Stimulated activated CD8-positive, alpha-beta memory T cell treated with anti-CD3 and anti-CD28 coated beads, Interleukin-15, amount 100 ng/mL, for 4 hours (primary cell): ENCODE measurements at regions not wholly inside any gene's neighbourhood (a gene's known extent, or its start where the extent isn't known, plus 50 kb on each side); places are given as distances from the start of the nearest gene placed in this dataset.

ENCODE experiments used
- DNase-seq, 2 donors: peaks; one replicate each; pipeline ENCODE4 v3.0.0-alpha.2; 2020; ENCODE audit warnings: low read depth in 2 of 2

DNA sequence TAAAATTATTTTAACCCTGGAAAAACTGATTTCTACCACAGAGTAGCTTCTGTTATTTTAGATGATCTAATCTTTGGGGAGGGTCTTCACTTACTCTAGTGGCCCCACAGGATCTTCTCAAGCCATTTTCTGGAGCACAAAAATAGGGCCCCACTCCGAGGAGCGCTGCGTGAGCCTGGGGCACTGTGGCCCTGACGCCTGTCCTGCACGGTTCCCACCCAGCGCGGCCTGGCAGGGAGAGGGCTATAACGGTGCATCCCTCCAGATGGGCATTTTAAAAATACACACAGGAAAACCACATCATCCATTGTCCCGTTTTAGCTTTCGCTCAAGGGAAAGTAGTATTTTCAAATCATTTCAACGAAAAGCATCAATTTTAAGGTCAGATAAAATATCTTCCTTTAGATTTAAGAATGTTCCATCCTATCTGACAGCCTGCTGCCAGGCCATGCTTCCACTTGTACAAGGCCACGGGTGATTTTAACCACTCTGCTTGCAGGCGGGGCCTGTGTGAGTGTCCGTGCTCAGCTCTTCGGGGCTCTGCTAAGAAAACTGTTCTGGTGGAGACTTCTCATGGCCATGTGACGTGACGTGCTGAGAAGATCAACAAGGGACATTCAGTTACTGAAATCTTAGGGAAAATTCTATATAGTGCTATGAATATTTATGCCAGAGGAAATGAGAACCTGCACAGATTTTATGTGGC, 683.8 kb upstream of the SGCG start:
- DNase-seq, result no peak

DNA sequence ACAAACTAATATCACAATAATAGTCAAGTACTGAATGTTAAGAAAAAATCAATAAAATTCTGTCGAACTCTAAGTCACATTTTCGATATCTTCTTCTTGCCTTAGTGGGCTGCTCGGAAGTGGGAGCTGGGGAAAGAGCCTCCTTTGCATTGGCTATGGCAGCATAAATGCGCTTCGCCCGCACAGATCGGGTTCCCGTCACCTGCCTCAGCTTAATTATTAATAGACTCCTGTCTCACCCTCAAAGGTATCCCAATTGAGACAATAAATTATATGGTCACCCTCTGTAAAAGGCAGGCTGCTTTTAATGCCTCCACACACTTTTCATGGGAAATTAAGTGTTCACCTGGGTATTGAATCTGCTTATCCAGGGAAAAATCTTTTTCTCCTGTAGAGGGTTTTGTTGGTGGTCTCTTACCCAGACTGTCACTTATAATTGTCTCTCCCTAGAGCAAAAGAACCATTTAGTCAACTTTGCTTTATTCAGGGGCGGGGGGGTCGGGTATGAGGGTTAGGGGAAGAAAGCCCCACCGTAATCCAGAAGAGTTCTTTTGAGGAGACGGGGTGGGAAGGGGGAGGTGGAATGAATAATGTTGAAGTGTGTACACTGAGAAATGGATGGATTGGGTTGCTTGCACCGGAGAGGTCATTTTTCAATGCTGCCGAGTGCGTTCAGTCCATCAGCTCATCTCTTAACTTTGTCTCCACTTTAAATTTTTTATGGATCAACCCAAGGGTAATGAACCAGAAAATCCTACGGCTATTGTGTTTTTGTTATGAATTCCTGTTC, 682.6 kb upstream of the SGCG start:
- no peak for DNase-seq

DNA sequence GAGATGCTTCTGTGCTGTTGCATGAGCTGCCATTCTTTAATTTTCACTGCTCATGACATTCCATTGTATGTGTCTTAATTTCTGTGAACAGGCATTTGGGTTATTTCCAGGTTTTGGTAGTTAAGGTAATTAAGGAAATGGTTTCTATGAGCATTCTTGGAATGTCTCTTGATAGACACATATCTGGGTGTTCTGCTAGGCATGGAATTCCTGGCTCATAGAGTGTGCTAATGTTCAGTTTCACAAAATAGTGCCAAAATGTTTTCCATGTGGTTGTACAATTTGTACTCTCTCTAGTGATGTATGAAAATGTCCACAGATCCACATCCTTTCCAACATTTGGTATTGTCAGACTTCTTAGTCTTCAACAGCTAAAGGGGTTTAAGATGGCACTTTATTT, 680.9 kb upstream of the SGCG start:
- no peak for DNase-seq

DNA sequence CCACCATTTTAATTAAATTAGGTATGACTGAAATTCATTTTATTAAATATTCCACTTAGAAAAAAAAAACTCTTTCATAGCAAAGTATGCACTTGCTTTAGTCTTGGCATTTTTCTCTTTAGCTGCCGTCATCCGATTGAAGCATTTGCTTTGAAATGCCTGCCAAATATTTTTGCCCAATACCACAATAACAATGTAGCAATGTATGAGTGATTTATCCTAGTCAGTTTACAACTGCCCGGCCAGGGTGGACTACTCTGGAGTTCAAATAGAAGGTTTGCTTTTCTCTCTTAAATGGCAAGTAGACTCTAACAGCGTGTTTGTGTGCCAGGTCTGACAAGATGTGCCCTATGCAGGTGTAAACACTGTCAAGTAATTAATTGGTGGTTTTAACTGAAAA, 675.3 kb upstream of the SGCG start:
- no peak for DNase-seq

DNA sequence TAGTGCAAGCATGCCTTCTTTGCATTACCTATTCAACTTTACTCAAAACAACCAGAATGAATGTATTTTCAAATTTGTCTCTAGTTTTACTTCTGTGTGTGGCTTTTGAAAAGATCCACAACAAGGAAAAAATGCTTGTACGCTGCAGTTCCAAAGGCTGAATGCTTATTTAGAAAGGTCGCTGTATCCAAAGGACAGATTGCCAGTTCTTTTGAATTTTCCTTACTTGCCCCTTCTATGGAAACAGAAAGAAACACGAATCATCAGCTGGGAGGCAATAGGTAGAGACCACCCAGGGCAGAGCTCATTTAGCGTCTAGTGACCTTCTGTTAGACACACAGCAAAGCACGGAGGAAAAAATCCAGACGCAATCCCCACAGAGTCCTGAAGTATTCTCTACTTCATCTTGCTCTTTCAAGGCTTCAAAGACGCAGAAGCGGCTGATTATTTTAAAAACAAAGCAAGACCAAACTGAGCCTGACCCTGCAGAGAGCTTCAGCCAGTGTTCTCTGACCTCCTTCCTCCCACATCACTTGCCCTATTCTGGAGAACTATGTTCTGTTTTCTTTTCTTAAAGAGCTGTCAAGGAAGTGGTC, 674.6 kb upstream of the SGCG start:
- DNase-seq, result no peak

DNA sequence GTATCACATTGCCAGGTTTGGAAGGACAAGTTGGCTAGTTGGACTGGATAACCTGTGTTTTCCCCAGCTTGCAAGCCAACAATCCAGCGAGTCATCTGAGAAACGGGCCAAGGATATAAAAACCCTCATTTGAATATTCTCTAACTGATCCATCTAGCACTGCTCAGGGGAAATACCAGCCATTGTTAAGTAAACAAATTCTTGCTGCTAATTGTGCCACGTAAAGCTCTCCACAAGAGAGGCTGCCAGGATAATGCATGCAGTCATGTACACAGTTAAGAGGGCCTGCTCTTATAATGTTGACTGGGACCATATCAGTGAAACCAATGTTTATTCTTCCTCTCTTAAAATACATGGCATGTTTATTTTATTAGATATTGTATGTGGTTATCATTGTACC, 663.2 kb upstream of the SGCG start:
- no peak for DNase-seq

DNA sequence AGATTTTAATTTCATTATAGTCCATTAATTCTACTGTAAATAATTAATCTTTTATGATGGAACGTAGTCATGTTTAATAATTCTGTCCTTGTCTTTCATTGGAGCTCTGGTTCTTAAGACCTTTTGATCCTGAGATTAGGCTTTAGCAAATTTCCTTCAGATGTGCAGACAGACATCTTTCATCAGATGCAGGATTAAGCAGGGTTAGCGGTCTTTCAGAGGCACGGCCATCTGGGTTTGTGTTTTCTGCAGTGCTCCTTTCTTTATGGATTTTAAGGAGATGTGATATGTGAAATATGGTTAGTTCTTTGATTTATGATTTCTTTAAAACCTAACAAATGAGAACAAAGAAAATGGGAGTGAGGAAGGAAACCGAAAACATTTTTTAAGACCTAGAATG, 643.9 kb upstream of the SGCG start:
- no peak for DNase-seq

DNA sequence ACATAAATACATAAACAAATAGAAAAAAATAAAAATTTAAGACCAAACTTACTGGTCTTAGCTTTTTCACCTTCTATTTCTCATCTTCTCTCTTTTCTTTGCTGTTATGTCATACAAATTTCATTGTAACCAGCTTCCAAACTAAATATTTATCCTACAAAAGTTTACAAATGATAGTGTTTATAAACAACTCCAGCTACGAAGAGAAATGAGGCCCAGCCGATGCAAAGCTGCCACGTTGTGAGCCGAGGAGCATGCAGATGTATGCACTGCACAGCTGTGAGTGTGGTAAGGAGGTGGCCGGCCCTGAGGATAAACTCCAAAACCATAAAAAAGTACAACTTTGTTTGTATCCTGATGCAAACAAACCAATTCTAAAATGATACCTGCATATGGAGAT, 642.4 kb upstream of the SGCG start:
- no peak for DNase-seq

DNA sequence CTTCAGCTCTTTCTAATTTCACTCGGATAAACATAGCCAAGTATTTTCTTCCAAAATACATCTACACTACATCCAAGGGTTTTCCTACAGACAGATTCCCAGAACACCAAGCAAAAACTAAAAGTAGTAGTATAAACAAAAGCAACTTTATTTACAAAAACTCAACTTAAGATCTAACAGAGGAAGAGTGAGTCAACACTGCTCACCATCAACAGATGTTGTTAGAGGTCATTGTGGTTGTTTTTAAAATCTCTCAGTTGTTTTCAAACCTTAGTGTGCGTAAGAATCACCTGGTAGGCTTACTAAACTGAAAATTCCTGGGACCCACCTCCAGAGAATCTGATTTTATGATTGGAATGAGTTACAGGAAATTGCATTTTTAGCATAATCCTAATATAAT, 631.7 kb upstream of the SGCG start:
- no peak for DNase-seq

DNA sequence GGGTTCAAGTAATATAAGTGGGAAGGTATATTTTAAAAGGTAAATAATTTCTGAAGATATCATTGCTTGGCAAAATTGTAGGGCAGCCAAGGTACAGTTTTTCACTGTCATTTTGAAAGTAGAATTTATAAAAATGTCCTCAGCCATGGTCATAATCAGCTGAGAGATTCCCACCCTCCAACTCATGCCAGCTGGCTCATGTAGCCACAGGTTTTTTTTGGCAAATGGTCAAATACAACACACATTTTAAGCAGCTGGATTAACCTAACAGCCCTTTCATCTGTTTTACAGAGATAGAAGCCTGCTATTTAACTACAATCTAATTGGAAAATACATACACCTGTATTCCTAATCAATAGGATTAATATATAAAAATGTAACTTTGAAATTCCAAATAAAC, 619.2 kb upstream of the SGCG start:
- DNase-seq, result no peak

DNA sequence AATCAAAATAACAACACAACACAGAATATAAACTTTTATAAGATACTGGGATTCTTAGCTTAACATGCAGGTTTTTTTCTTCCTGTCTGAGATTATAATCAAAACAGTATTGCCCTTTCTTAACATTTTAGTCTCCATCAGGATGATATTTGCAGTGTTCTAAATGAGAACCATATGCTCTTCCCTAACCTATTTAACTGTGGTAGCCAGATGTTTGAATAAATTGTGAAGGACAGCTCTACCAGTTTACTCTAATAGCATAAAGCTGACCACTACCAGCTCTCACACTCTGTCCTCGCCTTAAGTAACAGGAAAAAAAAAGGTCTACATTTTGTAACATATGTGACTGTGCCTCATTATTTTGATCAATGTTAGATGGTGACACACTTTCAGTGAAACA, 618.7 kb upstream of the SGCG start:
- no peak for DNase-seq

DNA sequence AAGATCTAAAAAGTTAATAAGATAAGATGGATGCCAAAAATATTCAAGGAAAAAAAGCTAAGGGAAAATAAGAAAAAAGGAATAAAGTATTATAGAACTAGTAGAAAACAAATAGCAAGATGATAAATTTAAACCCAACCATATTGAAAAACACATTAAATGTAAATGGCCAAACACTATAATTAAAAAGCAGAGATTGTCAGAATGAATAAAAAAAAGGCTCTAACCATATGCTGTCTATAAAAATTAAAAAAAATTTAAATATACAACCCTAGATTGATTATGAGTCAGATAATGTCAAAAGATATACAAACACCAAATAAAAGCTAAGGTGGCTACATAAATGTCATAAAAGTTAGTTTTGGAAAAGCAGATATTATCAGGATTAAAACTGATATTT, 617.5 kb upstream of the SGCG start:
- no peak for DNase-seq

DNA sequence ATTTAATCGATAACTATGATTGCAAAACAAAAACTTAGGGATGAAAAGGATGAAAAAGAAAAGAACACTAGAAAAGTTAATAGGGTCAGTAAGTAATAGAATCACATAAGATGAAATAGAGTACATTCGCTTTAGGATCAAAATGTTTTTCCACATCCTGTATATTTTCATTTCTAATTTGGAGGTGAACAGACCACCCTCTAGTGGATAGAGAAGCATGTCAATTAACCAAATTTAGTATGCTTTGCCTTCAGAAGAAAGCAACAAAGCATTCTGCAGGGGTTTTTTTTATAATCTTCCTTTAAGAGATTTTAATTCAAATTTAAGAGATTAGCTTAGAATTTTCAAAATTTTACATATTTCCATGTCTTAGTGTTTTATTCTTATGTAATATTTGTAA, 611.0 kb upstream of the SGCG start:
- DNase-seq, result no peak

DNA sequence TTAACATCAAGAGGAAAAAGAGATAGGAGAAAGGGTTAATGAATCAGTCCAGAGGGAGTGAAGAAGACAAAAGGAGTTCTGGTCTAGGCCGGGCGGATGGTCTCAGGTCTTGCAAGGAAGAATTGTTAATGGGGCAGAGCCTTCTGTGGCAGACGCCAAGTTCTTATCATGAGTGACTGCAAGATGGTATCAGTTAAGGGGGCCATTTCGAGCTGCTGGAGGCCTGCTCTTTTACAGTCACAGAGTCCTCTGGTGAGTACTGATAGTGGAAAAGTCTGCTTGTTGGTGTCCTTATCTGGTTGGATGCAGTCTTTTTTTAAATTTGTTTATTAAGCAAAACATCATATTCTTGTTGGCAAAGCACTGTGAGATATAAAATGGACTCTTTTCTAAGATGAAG, 590.9 kb upstream of the SGCG start:
- DNase-seq, result no peak

DNA sequence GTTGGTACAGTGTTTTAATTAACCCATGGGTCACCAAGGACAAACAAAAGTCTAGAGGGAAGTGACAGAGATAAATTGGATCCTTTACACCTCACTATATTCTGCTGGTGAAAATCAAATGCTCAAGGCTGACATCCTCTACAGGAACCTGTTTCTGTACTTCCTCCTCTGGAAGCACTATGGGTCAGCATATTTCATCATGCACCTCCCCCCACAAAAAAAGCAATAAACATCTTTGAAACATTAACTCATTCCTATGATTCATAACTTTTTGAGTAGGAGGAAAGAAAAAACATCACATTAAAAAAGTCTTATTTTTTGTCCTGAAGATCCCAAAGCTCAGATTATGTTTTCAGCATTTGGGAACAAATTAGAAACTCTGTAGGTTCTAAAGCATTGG, 588.3 kb upstream of the SGCG start:
- DNase-seq, result no peak

DNA sequence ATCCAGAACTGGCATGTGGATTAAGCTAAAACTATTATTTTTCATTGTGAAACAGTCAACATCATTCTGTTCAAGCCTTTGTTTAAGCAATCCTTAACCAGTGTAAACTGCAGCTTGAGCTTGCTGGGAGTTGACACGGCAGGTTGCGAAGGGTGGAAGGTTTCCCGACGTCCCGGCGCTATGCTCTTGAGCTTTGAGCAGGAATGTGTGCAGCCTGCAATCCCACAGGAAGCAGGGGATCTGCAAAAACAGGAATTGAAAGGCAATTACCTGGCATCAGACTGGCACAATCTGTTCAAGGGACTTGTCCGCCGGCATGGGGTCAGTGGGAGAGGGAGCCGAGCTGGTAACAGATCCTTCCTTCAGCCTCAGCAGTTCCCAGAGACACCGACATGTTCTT, 586.7 kb upstream of the SGCG start:
- no peak for DNase-seq

DNA sequence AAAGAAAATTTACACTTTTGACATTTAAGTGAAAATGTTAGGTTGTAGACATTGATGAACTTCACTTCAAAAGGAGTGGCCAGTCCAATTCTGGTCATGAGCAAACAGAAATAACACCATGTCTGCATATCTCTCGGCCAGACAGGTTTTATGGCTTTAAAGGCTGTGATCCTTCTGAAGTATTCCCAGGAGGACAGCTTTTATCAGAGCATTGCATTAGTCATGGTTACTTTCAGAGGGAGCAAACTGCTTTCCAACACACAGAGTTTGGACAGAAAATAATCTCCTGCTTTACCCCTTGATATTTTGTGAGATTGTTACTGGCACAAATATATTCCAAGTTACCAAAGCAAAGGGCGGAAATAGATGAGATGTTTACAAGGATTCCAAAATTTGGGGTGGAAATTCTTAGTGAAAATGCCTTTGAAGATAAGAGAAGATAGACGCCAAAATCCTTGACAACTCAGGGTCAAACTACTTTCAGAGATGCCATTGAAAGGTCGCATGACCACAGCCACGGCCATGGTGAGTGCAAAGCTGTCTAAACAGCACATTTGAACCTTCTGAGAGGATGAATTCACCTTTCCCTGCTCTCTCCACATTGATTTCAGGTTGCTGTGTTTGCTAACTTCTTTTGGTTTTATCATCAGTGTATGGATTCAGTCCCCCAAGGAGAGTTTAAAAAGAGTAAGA, 584.5 kb upstream of the SGCG start:
- no peak for DNase-seq

DNA sequence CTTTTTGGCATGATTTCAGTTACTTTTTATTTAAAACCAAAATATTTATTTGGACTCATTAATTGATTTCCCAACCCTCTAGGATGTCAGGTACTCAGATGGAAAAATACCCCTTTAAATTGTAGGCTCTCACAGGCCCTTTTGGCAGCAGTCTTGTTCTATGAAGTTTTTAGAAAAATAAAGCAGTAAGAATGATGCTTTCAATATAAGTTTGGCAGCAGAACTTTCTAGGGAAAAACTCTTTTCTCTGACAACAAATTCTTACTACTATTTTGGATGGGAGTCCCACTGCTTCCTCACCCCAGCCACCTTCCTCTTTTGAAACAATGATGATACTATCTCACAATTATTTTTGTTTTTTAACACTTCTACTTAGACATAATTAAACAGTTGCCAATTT, 581.6 kb upstream of the SGCG start:
- DNase-seq, result no peak

DNA sequence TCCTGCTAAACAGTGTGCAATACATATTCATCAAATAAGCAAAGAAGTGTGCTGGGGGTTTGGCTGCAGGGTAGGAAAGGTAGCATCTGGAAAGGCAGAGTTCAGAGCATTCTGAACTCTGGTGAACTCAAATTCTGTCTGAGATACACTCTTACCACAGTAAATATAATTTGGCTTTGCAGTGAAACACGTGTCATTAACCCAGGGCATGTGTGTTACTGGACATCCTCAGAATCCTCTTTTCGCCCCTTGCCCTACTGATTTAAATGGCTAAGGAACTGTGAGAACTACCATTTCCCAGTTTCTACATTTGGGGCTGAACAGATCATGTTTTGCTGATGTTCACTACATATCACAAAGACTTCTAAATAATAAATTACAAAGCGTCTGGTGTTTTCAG, 562.8 kb upstream of the SGCG start:
- DNase-seq, result no peak

DNA sequence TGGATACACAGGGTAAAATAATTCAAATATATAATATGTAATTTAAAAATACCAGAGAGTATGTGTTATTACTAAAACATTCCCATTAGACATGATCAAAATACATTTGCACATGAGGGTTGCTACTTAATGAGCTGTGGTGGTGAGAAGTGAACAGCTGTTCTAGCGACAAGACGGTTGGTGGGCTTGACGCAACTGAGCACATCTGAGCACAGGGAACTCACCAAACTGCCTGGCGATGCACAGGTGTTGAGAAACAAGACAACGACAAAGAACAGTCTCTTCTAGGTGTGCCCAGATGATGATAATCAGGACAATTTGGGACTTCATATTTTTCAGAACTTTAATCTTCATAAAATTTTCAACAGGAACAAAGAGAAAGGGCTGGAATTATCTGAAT, 555.1 kb upstream of the SGCG start:
- DNase-seq, result no peak

DNA sequence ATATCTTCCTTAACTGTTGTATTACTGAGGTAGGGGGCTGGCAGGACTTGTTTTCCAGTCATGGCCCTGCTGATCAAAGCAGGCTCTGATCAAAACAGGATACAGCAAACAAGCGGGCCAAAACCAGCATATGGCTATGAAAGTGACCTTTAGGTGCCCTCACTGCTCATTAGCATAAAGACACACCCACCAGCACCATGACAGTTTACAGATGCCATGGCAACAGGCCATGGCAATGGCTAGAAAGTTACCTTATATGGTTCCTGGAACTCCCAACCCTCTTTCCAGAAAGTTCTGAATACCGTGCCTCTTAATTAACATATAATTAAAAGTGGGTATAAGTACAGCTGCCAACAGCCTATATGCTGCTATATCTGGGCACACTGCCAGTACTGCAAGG, 551.4 kb upstream of the SGCG start:
- no peak for DNase-seq

DNA sequence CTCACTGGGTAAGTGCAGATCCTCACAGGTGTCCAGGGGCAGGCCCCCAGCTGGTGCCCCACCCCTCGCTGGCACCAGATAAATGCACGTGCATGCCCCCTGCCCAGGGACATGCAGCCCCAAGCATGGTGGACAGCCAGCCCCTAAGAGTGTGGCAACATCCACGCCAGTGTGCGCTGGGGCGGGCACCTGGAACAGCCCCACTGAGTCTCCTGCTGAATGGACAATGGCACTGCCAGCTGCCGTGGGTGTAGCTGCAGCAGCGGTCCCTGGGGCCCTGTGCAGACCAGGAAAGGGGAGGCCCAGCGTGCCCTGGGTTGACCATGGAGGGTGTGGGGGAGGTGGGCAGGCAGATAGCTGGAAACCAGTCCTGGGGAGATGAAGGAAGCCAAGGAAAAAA, 538.7 kb upstream of the SGCG start:
- DNase-seq, result no peak

DNA sequence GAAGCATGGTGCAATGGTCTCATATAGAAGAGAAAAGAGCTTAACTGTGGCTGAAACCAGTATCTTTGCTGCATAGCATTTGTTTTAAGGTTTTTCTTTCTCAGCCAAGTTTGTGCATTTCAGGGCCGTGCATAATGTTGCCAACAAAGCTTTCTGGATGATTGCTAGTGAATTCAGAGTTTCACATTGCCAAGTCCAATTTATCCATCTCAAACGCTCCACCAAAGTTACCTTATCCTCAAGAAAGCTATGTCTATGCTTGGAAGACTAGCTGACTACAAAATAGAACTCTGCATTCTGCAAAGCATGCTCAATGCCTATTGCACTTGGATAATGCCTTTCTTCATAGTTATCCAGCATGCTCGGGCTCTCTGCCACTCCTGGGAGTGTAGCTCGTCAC, 535.8 kb upstream of the SGCG start:
- DNase-seq, result no peak
